ENCODE measurements at regions not wholly inside any gene's neighbourhood (a gene's known extent, or its start where the extent isn't known, plus 50 kb on each side); places are given as distances from the start of the nearest gene placed in this dataset.

DNA sequence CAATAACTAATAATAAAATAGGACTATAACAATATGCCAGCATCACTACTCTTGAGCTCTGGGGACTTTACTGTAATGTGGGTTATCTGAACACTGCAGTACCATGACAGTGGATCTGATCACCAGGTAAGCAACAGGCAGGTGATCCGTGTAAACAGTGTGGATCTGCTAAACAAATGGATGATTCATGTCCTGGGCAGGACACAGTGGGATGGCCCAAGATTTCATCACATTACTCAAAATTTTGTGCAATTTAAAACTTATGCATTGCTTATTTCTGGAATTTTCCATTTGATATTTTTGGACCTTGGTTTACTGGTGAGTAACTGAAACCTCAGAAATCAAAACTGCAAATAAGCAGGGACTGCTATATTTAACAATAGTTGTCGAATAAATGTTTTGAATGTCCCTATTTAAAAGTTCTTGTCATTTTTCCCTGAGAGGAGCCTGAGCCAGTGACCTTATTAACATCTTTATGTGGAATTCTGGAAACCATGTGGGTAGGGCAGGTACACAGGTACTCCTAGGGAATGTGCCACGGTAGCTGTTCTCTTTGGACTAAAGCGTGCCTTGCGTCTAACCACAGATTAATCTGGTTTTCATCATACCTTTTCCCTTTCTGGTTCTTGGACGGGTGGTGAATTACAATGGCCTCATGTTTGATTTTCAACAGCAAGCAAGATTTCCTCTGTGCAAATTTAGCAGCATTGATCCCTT lies 214.5 kb upstream of the SASH1 start:
- DNase-seq = no peak

GRCh38 chr6:148134592-148134991 lies 208.0 kb upstream of the SASH1 start:
- DNase-seq = no peak

DNA sequence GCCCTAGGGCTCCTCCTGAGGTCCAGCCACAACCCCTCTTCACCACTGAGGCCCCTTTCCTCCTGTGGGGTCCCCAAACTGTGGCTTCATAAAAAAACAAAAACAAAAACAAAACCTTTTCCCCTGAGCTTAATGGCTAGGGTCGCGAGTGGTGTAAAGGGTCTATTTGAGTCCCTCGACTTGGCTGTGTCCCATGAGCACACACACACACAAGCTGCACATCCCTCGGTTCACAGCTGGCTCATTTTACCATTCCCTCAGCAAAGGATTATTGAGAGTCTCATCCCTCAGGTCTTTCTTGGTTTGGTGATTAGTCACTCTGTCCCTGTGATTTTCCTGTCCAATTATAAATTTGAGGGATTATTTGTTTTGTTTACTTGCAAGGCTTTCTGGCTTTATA lies 206.1 kb upstream of the SASH1 start:
- DNase-seq = no peak

DNA sequence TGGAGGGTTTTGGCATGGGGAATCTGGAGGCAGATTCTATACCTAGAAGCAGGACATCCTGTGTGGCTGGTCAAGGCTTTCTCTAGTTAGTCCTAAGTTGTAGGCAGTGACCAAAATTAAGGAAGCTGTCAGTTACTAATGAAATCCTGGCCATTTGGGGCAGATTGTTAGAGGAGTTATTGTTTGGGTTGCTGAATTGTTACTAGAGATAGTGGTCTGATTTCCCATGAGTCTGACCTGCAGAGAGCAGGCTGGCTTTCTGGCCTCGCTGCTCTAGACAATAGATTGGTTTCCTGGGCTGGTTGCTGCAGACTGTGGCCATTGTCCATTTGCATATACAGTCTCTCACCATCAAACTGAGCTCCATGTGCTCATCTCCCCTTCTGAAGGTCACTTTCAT lies 205.0 kb upstream of the SASH1 start:
- no peak for DNase-seq

- DNase-seq = no peak
These were observed 204.1 kb upstream of the SASH1 start for GRCh38 chr6:148138573-148138972.

DNA sequence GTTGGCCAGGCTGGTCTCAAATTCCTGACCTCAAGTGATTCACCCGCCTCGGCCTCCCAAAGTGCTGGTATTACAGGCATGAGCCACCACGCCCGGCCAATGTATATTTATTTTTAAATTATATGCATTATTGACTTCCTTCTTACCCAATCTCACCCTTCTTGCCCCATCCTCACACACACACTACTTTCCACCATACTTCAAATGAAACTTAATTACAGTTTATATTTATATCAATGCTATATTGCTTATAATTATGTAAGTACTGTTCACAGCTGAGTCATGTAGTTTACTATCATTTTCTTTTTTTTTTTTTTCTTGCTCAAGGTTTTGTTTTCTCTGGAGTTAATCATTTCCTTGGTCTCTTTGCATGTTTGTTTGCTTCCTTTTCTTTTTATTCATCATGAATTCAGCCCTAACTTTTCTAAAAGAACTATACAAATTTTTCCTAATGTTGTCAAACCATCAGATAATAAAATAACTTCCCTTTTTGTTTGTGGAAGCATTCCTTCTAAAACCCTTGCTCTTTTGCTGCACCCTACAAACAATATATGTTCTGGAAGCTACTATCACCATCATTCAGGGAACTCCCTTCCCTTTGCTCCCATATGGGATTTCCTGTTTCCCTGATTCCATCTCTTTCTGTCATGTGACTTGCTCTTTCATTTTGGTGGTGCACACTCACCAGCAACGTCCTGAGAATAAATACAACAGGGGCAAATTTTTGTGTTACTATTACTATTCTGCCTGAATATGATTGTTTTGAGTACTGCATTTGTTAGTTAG lies 201.7 kb upstream of the SASH1 start:
- no peak for DNase-seq

DNA sequence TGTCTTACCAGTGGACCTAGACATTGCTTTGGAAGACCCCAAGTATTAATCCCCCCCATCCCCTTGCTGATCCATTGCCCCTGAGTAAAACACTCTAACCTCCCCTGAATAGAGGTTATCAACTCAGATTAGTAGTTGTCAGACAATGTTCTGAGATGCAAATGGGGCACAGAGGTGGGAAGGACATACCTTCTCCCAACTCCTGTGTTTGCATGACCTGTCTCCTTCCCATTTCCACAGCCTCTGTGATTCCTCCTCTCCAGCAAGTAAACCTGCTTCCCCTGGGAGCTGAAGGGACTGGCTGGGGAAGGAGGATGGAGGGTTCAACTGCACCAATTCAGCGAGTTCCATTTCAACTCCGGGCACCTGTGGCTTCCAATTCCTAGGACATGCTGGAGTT lies 199.8 kb upstream of the SASH1 start:
- DNase-seq = no peak

GRCh38 chr6:148143771-148144170 lies 198.9 kb upstream of the SASH1 start:
- no peak for DNase-seq

DNA sequence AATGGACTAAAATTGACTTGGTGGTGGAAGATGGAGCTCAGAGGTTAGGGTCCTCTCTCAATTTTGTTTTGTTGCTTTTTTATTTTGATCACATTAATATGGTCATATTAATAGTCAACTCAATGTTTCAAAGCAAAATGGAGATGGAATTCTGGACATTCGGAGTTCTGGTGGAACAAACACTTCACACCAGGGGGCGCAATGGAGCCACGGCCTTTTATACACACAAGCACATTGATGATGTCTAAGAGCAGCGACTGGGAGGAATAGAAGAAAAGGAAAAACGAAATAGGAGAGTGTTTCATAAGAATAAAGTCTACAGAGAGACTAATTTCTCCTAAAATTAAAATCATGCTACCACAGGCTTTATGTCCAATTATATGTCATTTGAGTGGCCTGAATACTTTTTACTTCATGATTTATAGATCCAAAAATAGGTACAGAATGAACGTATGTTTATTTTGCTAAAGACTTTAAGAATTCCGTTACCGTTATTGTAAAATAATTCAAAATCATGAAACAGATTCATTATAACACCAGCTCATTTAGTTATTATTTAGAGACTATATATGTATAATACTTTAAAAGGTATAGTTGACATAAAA lies 197.6 kb upstream of the SASH1 start:
- peak; percentile 2 for DNase-seq

DNA sequence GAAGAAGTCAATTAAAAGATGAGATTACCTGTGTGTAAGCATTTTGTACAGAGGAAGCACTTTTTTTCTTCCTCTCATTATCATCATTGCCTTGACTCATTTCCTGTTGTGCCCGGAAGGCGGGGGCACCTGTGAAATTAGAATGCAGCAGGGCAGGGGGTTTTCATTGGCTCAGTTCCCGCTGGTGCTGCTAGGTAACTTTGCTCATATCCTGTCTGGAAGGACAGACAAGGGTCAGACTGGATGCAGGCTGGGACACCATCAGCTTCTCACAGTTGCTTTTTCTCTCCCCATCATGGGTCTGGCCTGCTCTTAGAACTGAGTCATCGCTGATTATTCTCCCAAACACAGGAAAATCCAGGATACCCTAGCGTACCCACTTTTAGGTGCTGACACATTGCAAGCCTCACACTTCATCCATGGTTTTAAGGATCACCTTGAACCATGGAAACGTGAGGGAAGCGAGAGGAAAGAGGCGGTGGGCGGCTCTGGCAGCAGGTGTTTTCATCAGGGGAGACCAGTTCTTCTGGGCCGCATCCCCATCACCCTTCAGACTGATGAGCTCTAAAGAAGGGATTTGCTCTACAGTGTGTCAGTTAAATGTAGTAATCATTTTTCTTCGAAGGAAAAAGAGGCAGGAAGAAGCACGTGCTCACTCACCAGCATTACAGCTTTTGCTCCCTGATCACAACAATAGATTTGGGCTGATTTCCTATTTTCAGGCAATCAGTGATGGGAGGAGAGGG lies 195.7 kb upstream of the SASH1 start:
- no peak for DNase-seq

GRCh38 chr6:148147463-148147830 lies 195.2 kb upstream of the SASH1 start:
- no peak for DNase-seq

DNA sequence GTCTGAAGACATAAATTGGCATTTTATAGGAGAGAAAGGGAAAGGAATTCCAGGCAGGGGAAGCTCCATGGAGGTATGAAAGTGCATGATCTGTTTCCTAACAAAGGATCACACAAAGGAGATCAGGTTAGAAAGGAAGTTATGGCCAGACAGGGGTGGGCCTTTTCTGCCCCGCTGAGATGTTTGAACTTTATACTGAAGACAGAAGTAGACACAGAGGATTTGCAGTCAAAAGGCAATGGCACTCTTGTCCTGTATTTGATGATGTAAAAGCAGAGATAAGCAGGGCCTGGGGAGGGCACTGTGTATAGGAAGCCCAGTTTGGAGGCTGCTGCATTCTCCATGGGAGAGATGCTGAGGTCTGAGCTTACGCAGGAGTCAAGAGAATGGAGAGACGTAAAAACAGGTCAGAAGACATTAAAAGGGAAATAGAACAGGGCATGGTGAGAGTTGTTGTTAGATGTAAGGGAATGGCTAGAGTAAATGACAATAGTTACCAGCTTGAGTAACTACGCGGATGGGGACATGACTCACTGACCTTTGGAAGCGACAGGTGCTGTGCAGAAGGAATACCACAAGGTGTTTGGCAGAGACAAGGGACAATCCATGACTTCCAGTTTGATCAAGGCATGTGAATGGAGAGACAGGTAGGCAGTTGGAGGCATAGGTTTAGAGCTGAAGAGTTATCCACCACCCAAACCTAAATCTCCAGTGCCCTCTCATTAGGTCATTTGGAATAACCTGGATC lies 190.6 kb upstream of the SASH1 start:
- no peak for DNase-seq

GRCh38 chr6:148154668-148155067 lies 188.0 kb upstream of the SASH1 start:
- no peak for DNase-seq

GRCh38 chr6:148155293-148155692 lies 187.3 kb upstream of the SASH1 start:
- no peak for DNase-seq

GRCh38 chr6:148157841-148158240 lies 184.8 kb upstream of the SASH1 start:
- DNase-seq = no peak

DNA sequence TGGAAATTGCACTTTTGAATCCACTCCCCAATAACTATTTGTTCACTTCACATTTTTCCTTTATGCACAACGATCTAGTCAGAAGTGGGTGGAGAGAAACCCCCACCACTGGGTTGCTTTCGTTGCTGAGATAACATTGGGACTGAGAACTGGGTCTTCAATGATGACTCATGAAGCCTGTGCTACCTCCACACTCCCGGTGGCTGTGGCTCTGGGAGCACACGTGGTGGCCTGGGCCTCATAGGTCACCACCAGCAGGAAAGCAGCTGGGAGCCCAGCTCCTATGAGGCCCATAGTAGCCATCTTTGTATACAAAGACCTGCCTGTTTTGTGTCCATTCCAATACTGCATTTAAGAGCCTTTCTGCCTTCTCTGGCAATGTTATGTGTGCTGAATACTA lies 178.0 kb upstream of the SASH1 start:
- DNase-seq = no peak

- no peak for DNase-seq
These were observed 176.2 kb upstream of the SASH1 start for GRCh38 chr6:148166339-148166968.

- no peak for DNase-seq
These were observed 172.9 kb upstream of the SASH1 start for GRCh38 chr6:148169706-148170105.

DNA sequence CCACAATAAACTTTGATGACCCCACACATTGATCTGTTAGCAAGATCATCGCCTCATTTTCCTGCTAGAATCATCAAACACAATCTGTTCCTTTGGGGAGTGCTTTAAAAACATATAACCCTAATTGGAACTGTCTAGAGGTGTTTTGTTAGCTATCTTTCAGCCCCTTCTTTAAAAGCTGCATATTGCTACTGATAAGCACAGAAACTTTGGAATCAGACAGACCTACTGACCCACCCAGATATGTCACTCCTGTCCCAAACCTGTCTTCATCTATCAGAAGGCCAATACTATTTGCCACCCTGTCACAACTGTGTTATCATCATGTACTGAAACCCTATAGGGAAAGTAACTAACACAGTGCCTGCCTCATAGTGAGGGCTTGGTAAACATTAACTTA lies 172.4 kb upstream of the SASH1 start:
- no peak for DNase-seq

DNA sequence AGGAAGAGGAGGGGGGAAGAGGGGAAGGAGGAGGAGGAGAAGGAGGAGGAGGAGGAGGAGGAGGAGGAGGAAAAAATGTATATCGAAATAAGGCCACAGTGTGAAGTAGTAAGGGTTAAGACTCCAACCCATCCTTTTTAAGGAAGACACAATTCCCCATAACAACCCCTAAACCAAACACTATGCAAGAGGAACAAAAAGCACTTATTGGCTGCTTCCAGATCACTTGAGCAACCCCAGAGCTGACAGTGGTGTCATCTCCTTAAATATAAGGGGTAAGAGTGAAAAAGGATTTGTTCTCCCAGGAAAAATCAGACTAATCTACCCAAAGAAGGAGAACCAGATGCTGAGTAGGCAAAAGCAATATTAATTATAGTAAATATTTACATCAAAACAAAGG lies 169.1 kb upstream of the SASH1 start:
- DNase-seq = no peak

DNA sequence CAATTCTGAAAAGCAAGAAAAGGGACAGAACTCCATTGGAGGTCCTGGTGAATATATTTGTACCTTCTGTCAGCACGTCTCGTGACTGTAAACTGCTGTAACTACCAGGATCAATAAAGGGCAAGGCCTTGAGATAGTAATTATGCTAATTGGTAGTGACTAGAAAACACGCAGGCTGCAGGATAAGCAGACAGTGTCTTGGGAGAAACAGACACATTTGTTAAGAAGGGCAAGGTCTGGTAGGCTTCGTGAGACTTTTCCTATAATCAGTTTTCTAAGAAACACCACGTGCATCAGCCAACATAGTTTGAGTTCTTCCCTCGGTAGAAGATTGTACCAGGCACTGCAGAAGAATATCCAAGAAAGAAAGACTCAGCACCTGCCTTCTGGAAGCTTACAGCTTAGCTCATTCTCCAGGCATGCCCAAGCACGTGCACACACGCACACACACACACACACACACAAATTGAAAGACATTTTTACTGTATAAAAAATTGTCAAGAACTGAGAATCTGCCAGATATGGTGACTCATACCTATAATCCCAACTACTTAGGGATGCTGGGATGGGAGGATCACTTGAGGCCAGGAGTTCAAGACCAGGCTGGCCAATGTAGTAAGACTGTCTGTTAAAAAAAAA lies 167.0 kb upstream of the SASH1 start:
- no peak for DNase-seq

Measured in effector CD8-positive, alpha-beta T cell (primary cell).